GM13976 (cell line): ENCODE measurements at regions not wholly inside any gene's neighbourhood (a gene's known extent, or its start where the extent isn't known, plus 50 kb on each side); places are given as distances from the start of the nearest gene placed in this dataset.

Source experiments
- DNase-seq: peaks from one replicate; pipeline ENCODE4 v3.0.0; 2012; ENCODE audit warnings: low spot score
- CTCF ChIP-seq: IDR thresholded peaks from 2 replicates; pipeline ENCODE4 v1.5.1; 2012; ENCODE audit warnings: borderline replicate concordance, mild to moderate bottlenecking; ENCODE audit not compliant: insufficient read depth; ENCODE audit errors: extremely low read depth, missing control alignments, control extremely low read depth
- in situ Hi-C: fragments of 300-500 bp; cut with MboI; formaldehyde crosslinking; loops from one replicate; pipeline ENCODE4 v1.12.0; 2022; ENCODE audit warnings: low sequenced_read_pairs, mixed read lengths, inconsistent platforms; ENCODE audit not compliant: unreplicated experiment

- TF ChIP-seq CTCF = no peak
- DNase-seq = no peak
- in situ Hi-C loops = no loop called here
Measured at GRCh38 chr5:166596043-166596442, 1695.4 kb upstream of the WWC1 start.

GRCh38 chr5:166602271-166602670, 1689.2 kb upstream of the WWC1 start:
- in situ Hi-C loops = no loop called here
- no peak for DNase-seq
- no peak for TF ChIP-seq CTCF

GRCh38 chr5:166617507-166617906, 1673.9 kb upstream of the WWC1 start:
- DNase-seq = no peak
- in situ Hi-C loops = no loop called here
- TF ChIP-seq CTCF = no peak

- DNase-seq = no peak
- in situ Hi-C loops = no loop called here
- TF ChIP-seq CTCF = no peak
Measured at GRCh38 chr5:166618526-166618925, 1672.9 kb upstream of the WWC1 start.

GRCh38 chr5:166624573-166624972, 1666.9 kb upstream of the WWC1 start:
- TF ChIP-seq CTCF = no peak
- DNase-seq = no peak
- in situ Hi-C loops = no loop called here

- DNase-seq = no peak
- TF ChIP-seq CTCF = no peak
- in situ Hi-C loops = no loop called here
Measured at GRCh38 chr5:166625210-166625865, 1666.1 kb upstream of the WWC1 start.
